Tibial artery (tissue), 4 donors: ENCODE measurements at regions not wholly inside any gene's neighbourhood (a gene's known extent, or its start where the extent isn't known, plus 50 kb on each side); places are given as distances from the start of the nearest gene placed in this dataset.

Experiments
- DNase-seq, 2 donors: peaks; one replicate each; pipeline ENCODE4 v3.0.0-alpha.2; 2019
- H3K27ac ChIP-seq, 2 donors: fragments of 200-600 bp; sonication (generic) in 1 of 2; 1 replicate in 1 of 2; 2 replicates in 1 of 2; pipeline ENCODE4 v1.5.1; 2018 to 2019; ENCODE audit warnings: mild to moderate bottlenecking in 1 of 2
- H3K27me3 ChIP-seq, 2 donors: fragments of 200-600 bp; sonication (generic) in 1 of 2; one replicate each; pipeline versions ENCODE4 v1.5.1 to v1.6.0; 2016 to 2019
- H3K36me3 ChIP-seq, 3 donors: fragments of 200-600 bp; sonication (generic) in 2 of 3; one replicate each; pipeline ENCODE4 v1.5.1; 2016 to 2019; ENCODE audit warnings: mild to moderate bottlenecking in 2 of 3
- H3K4me1 ChIP-seq, 4 donors: fragments of 200-600 bp; sonication (generic) in 2 of 4; 1 replicate in 3 of 4; 2 replicates in 1 of 4; pipeline ENCODE4 v1.5.1; 2016 to 2019
- H3K4me3 ChIP-seq, 2 donors: fragments of 200-600 bp; sonication (generic) in 1 of 2; 1 replicate in 1 of 2; 2 replicates in 1 of 2; pipeline ENCODE4 v1.5.1; 2018 to 2019; ENCODE audit warnings: mild to moderate bottlenecking in 2 of 2
- H3K9me3 ChIP-seq, 3 donors: fragments of 200-600 bp; sonication (generic) in 1 of 3; one replicate each; pipeline ENCODE4 v1.5.1; 2016 to 2019
- CTCF ChIP-seq, 2 experiments: fragments of 200-600 bp in 1 of 2; fragments of 450-650 bp in 1 of 2; IDR thresholded peaks; one replicate each; pipeline ENCODE4 v1.5.1; 2017 to 2019; ENCODE audit warnings: antibody characterized with exemption in 2 of 2, mild to moderate bottlenecking in 1 of 2, moderate library complexity in 1 of 2
- intact Hi-C: fragments of 100-400 bp; cut with DNase I; formaldehyde crosslinking; loops from one replicate; pipeline ENCODE4 v1.15.0; 2023; ENCODE audit warnings: low total_unique reads

GRCh38 chr1:55399346-55399745, 184.2 kb upstream of the USP24 start:
- no peak for TF ChIP-seq CTCF (IDR thresholded peaks at IDR 0.05)
- intact Hi-C loops = no loop called here
- Histone ChIP-seq H3K27ac (no peak overlapping the region), H3K36me3 (no peaks in the 10 kb centered on the region), H3K27me3 (no peaks in the 10 kb centered on the region), H3K4me3 (no peak overlapping the region), H3K4me1 (no peaks in the 10 kb centered on the region), H3K9me3 (no peaks in the 10 kb centered on the region)
- no peak for DNase-seq

- DNase-seq = no peak
- intact Hi-C loops = no loop called here
- Histone ChIP-seq H3K4me1 (no peaks in the 10 kb centered on the region), H3K36me3 (no peaks in the 10 kb centered on the region), H3K4me3 (no peak overlapping the region), H3K27me3 (no peaks in the 10 kb centered on the region), H3K27ac (no peak overlapping the region), H3K9me3 (no peaks in the 10 kb centered on the region)
- TF ChIP-seq CTCF (IDR thresholded peaks at IDR 0.05) = no peak
Observed at GRCh38 chr1:55396381-55396891, 181.3 kb upstream of the USP24 start.

GRCh38 chr1:55388960-55389359, 173.8 kb upstream of the USP24 start:
- H3K27me3 ChIP-seq = no peaks in the 10 kb centered on the region
- H3K4me3 ChIP-seq = no peak overlapping the region
- peaks cover 0 to 13% (median 0%) of the 10 kb centered on the region in 3 donors for H3K9me3 ChIP-seq
- no peaks in the 10 kb centered on the region for H3K4me1 ChIP-seq
- H3K36me3 ChIP-seq = no peaks in the 10 kb centered on the region
- no peak for DNase-seq
- no peak overlapping the region for H3K27ac ChIP-seq
- intact Hi-C loops = no loop called here
- no peak for TF ChIP-seq CTCF (IDR thresholded peaks at IDR 0.05)

GRCh38 chr1:55387145-55387544, 172.0 kb upstream of the USP24 start:
- H3K9me3 ChIP-seq = peaks cover 0 to 13% (median 0%) of the 10 kb centered on the region in 3 donors
- no peaks in the 10 kb centered on the region for H3K27me3 ChIP-seq
- peaks cover 0 to 4% (median 0%) of the 10 kb centered on the region in 4 donors for H3K4me1 ChIP-seq
- intact Hi-C loops = no loop called here
- TF ChIP-seq CTCF (IDR thresholded peaks at IDR 0.05) = no peak
- no peaks in the 10 kb centered on the region for H3K36me3 ChIP-seq
- DNase-seq = no peak
- no peak overlapping the region for H3K27ac ChIP-seq
- H3K4me3 ChIP-seq = no peak overlapping the region

- DNase-seq = no peak
- no peak for TF ChIP-seq CTCF (IDR thresholded peaks at IDR 0.05)
- Histone ChIP-seq H3K4me3 (no peak overlapping the region), H3K27ac (no peak overlapping the region), H3K36me3 (no peaks in the 10 kb centered on the region), H3K4me1 (peaks cover 0 to 4% (median 0%) of the 10 kb centered on the region in 4 donors), H3K9me3 (peaks cover 0 to 13% (median 0%) of the 10 kb centered on the region in 3 donors), H3K27me3 (no peaks in the 10 kb centered on the region)
- intact Hi-C loops = no loop called here
Observed at GRCh38 chr1:55386456-55386855, 171.3 kb upstream of the USP24 start.
